Stomach (tissue), 4 donors: ENCODE measurements at regions not wholly inside any gene's neighbourhood (a gene's known extent, or its start where the extent isn't known, plus 50 kb on each side); places are given as distances from the start of the nearest gene placed in this dataset.

ENCODE experiments used
- POLR2A ChIP-seq, 4 donors: fragments of 450-650 bp; IDR thresholded peaks; one replicate each; pipeline ENCODE4 v1.6.1; 2016; ENCODE audit warnings: antibody characterized with exemption in 4 of 4, control low read depth in 2 of 4, mild to moderate bottlenecking in 1 of 4, moderate library complexity in 1 of 4
- TF ChIP-seq, protein P1 (sequence below), 7 experiments: fragments of 450-650 bp in 4 of 7; fragments of 200-600 bp in 3 of 7; sonication (generic) in 3 of 7; IDR thresholded peaks; one replicate each; pipeline ENCODE4 v1.5.1; 2016 to 2019; ENCODE audit warnings: antibody characterized with exemption in 7 of 7, control low read depth in 2 of 7, mild to moderate bottlenecking in 1 of 7

DNA sequence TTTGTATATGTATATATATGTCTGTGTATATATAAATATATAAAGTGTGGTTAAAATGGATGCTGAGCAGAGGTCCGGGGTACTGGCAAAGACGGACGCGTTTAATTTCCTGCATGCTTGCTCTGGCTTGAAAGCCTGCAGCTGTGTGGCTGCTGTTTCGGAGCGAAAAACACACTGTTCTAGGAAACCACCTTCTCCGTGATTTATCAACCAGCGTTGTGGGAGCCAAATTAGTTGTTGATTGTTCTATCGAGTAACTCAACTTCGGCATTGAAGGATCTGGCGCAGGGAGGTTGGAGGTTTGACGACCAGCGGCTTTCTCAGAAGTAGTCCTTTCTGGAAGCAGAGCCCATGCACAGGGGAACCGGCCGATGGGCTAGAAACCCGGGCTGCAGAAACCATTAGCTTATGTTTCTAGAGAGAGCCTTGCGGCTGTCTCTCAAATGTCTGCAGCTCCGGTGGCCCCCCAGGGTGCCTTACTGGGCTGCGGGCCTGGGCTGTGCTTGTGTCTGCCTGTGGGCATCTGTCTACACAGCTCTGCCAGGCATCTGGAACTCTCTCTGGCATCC, 81.8 kb downstream of the EDN3 start:
- TF ChIP-seq POLR2A (IDR thresholded peaks at IDR 0.05) = no peak
- TF ChIP-seq, protein P1, sequence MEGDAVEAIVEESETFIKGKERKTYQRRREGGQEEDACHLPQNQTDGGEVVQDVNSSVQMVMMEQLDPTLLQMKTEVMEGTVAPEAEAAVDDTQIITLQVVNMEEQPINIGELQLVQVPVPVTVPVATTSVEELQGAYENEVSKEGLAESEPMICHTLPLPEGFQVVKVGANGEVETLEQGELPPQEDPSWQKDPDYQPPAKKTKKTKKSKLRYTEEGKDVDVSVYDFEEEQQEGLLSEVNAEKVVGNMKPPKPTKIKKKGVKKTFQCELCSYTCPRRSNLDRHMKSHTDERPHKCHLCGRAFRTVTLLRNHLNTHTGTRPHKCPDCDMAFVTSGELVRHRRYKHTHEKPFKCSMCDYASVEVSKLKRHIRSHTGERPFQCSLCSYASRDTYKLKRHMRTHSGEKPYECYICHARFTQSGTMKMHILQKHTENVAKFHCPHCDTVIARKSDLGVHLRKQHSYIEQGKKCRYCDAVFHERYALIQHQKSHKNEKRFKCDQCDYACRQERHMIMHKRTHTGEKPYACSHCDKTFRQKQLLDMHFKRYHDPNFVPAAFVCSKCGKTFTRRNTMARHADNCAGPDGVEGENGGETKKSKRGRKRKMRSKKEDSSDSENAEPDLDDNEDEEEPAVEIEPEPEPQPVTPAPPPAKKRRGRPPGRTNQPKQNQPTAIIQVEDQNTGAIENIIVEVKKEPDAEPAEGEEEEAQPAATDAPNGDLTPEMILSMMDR (IDR thresholded peaks at IDR 0.05) = no peak
